K562 (cell line): ENCODE measurements at regions not wholly inside any gene's neighbourhood (a gene's known extent, or its start where the extent isn't known, plus 50 kb on each side); places are given as distances from the start of the nearest gene placed in this dataset.

Source experiments
- ATAC-seq: fragments of 200-7000 bp; cut with Tn5 transposase; 3 replicates; pipeline ENCODE4 v1.9.1; 2020; ENCODE audit warnings: moderate library complexity
- BruUV-seq: library from RNA; stranded (reverse); fragments of 400-500 nt; replicated peaks from 2 replicates; lab custom pipeline; 2021; lab: Mats Ljungman, UMichigan
- CTCF ChIA-PET: fragments of 300-600 bp; formaldehyde crosslinking; extraction: SDS; loops from one replicate; lab custom pipeline; 2021; ENCODE audit warnings: low intra/inter-chr PET ratio; lab: Yijun Ruan, JAX
- POLR2A ChIA-PET: fragments of 300-600, 350-650 bp; sonication (Branson Sonifier 250); formaldehyde crosslinking; extraction: SDS; loops from one replicate; lab custom pipeline; 2021; ENCODE audit warnings: antibody characterized with exemption, inconsistent platforms; lab: Yijun Ruan, JAX
- DNase-seq, 4 experiments: peaks; one replicate each; pipeline versions ENCODE4 v3.0.0 to v3.0.0-alpha.2; 2011 to 2018; ENCODE audit warnings: low spot score in 3 of 4, mixed read lengths in 3 of 4; ENCODE audit errors: extremely low read depth in 1 of 4
- FAIRE-seq: peaks from 2 replicates; lab custom pipeline; 2011; peaks lifted over from hg19 to GRCh38; lab: Jason Lieb, UNC
- H2AFZ ChIP-seq: 2 replicates; pipeline ENCODE4 v1.6.0; 2011; ENCODE audit warnings: low read depth, low read length, control low read depth, inconsistent platforms
- H3K27ac ChIP-seq: fragments of 200-600 bp; 3 replicates; pipeline ENCODE4 v1.8.0; 2011; ENCODE audit warnings: low read depth, mild to moderate bottlenecking, control low read depth, inconsistent platforms, low read length, moderate library complexity, mixed read lengths; ENCODE audit errors: extremely low read depth
- H3K27me3 ChIP-seq, 2 experiments: fragments of 300-600 bp in 1 of 2; 2 replicates in 1 of 2; 3 replicates in 1 of 2; pipeline versions ENCODE4 v1.6.0 to v1.8.0; 2011; ENCODE audit warnings: inconsistent platforms in 2 of 2, low read length in 2 of 2, mild to moderate bottlenecking in 1 of 2, mixed read lengths in 1 of 2, moderate library complexity in 1 of 2; ENCODE audit not compliant: control insufficient read depth in 2 of 2, insufficient read depth in 2 of 2
- H3K36me3 ChIP-seq: fragments of 300-600 bp; 3 replicates; pipeline ENCODE4 v1.8.0; 2011; ENCODE audit warnings: mild to moderate bottlenecking, low read length, inconsistent platforms; ENCODE audit not compliant: control insufficient read depth, insufficient read depth
- H3K4me1 ChIP-seq, 2 experiments: fragments of 200-600 bp in 1 of 2; replicated peaks in 1 of 2; 2 replicates in 1 of 2; 3 replicates in 1 of 2; pipeline versions ENCODE4 v1.5.1 to v1.8.0; 2011; ENCODE audit warnings: inconsistent platforms in 2 of 2, low read length in 2 of 2, mild to moderate bottlenecking in 1 of 2, mixed read lengths in 1 of 2, moderate library complexity in 1 of 2; ENCODE audit not compliant: control insufficient read depth in 2 of 2, insufficient read depth in 2 of 2
- H3K4me2 ChIP-seq: 2 replicates; pipeline ENCODE4 v1.6.1; 2011; ENCODE audit warnings: low read length, control low read depth, inconsistent platforms, mixed read lengths; ENCODE audit not compliant: insufficient read depth
- H3K4me3 ChIP-seq: fragments of 200-600 bp; sonication (generic), shearing (Covaris generic); 2 replicates; pipeline ENCODE4 v1.5.1; 2016; ENCODE audit warnings: control low read depth, inconsistent platforms
- H3K79me2 ChIP-seq: fragments of 200-600 bp; 3 replicates; pipeline ENCODE4 v1.8.0; 2011; ENCODE audit warnings: low read length, inconsistent platforms; ENCODE audit not compliant: control insufficient read depth, insufficient read depth
- H3K9ac ChIP-seq, 2 experiments: 2 replicates each; pipeline versions ENCODE4 v1.6.0 to v1.6.1; 2011; ENCODE audit warnings: low read depth in 2 of 2, low read length in 2 of 2, control low read depth in 1 of 2, inconsistent platforms in 1 of 2, mild to moderate bottlenecking in 1 of 2, mixed read lengths in 1 of 2; ENCODE audit not compliant: insufficient read depth in 1 of 2
- H3K9me1 ChIP-seq: one replicate; pipeline ENCODE4 v1.6.0; 2011; ENCODE audit warnings: inconsistent platforms, mild to moderate bottlenecking, low read length, moderate library complexity; ENCODE audit not compliant: control insufficient read depth, insufficient read depth
- H3K9me3 ChIP-seq: replicated peaks from 2 replicates; pipeline ENCODE4 v1.5.1; 2011; ENCODE audit warnings: low read depth, low read length, inconsistent platforms; ENCODE audit not compliant: control insufficient read depth, insufficient read depth
- H4K20me1 ChIP-seq: replicated peaks from 2 replicates; pipeline ENCODE4 v1.6.1; 2011; ENCODE audit warnings: low read length, inconsistent platforms, mixed read lengths; ENCODE audit not compliant: control insufficient read depth, insufficient read depth
- BCLAF1 ChIP-seq, 2 experiments: fragments of 450-650 bp in 1 of 2; IDR thresholded peaks; 2 replicates each; pipeline ENCODE4 v1.6.1; 2011 to 2017; ENCODE audit warnings: low read depth in 2 of 2, antibody characterized with exemption in 1 of 2, borderline replicate concordance in 1 of 2, low read length in 1 of 2, mild to moderate bottlenecking in 1 of 2, mixed read lengths in 1 of 2; ENCODE audit not compliant: control insufficient read depth in 1 of 2
- BRF1 ChIP-seq: IDR thresholded peaks from 3 replicates; pipeline ENCODE4 v1.6.1; 2011; ENCODE audit warnings: borderline replicate concordance, mild to moderate bottlenecking; ENCODE audit not compliant: insufficient read length; ENCODE audit errors: extremely low read depth
- COPS2 ChIP-seq: fragments of 450-650 bp; conservative IDR thresholded peaks from 2 replicates; pipeline ENCODE4 v1.6.1; 2016; ENCODE audit warnings: mild to moderate bottlenecking, moderate library complexity
- KLF13 ChIP-seq: fragments of 450-650 bp; IDR thresholded peaks from 2 replicates; pipeline ENCODE4 v1.6.1; 2016; ENCODE audit warnings: missing genetic modification characterization, low read depth, mild to moderate bottlenecking, missing compliant biosample characterization, moderate library complexity, borderline replicate concordance
- RFX5 ChIP-seq: IDR thresholded peaks from 2 replicates; pipeline ENCODE4 v1.6.1; 2011; ENCODE audit warnings: low read depth, mild to moderate bottlenecking, improper control_type of control experiment, low read length
- SREBF1 ChIP-seq: fragments of 150-350 bp; IDR thresholded peaks from 2 replicates; pipeline ENCODE4 v1.6.1; 2014; ENCODE audit warnings: antibody characterized with exemption, low read depth, low read length, borderline replicate concordance
- TEAD1 ChIP-seq, 2 experiments: fragments of 450-650 bp in 1 of 2; sonication (generic) in 1 of 2; formaldehyde crosslinking; IDR thresholded peaks; 2 replicates each; pipeline versions ENCODE4 v1.4.0 to v1.8.0; 2020 to 2022; ENCODE audit warnings: mild to moderate bottlenecking in 2 of 2, missing genetic modification reagents in 1 of 2
- WGBS: fragments of 100-300 bp; shearing (Covaris generic); methylation state at CpG from one replicate; pipeline ENCODE4 v1.1.6; 2016; ENCODE audit warnings: low coverage, mixed read lengths; ENCODE audit not compliant: insufficient coverage; ENCODE audit errors: missing lambda C conversion rate; 5-methylcytosine and 5-hydroxymethylcytosine counted together
- in situ Hi-C: fragments of 300-500 bp; cut with MboI; formaldehyde crosslinking; loops from 4 replicates; pipeline ENCODE4 v1.15.0; 2018; ENCODE audit warnings: inconsistent platforms, mixed read lengths
- intact Hi-C: fragments of 100-400 bp; cut with micrococcal nuclease; formaldehyde crosslinking; loops from 2 replicates; pipeline ENCODE4 v1.14.2; 2022

- no peak overlapping the region for H3K4me3 ChIP-seq
- no peak overlapping the region for H3K27ac ChIP-seq
- H3K9me3 ChIP-seq, result no peaks in the 10 kb centered on the region
- no peaks in the 10 kb centered on the region for H3K4me1 ChIP-seq
- FAIRE-seq (no peak), DNase-seq (no peak), ATAC-seq (no peak)
- H3K9me1 ChIP-seq, result no peaks in the 10 kb centered on the region
- H3K9ac ChIP-seq, result no peak overlapping the region
- no peak for TF ChIP-seq BCLAF1 (IDR thresholded peaks at IDR 0.05; ENCODE audit: borderline replicate concordance in 1 of 2, control insufficient read depth in 1 of 2, low read depth in 2 of 2, low read length in 1 of 2)
- no peak for TF ChIP-seq KLF13 (tag)
- TF ChIP-seq TEAD1 (CRISPR knock-in tag; IDR thresholded peaks at IDR 0.05), result no peak
- TF ChIP-seq BRF1, result no peak
- no peak for TF ChIP-seq SREBF1
- TF ChIP-seq RFX5, result no peak
- TF ChIP-seq COPS2, result no peak
- H3K27me3 ChIP-seq, result no peaks in the 10 kb centered on the region
- H3K36me3 ChIP-seq, result no peaks in the 10 kb centered on the region
- 0% methylated on average over 2 of the region's 2 CpGs for WGBS
- H2AFZ ChIP-seq, result no peak overlapping the region
- in situ Hi-C loops (no loop called here), intact Hi-C loops (no loop called here)
- BruUV-seq, result no TSS peak
- no peaks in the 10 kb centered on the region for H3K79me2 ChIP-seq
- ChIA-PET POLR2A (no interaction called here), CTCF (no interaction called here)
- no peaks in the 10 kb centered on the region for H4K20me1 ChIP-seq
- H3K4me2 ChIP-seq, result no peak overlapping the region
Observed at GRCh38 chr9:75448281-75448680, 360.0 kb downstream of the OSTF1 start.
